AML-193 (cell line): ENCODE measurements at regions not wholly inside any gene's neighbourhood (a gene's known extent, or its start where the extent isn't known, plus 50 kb on each side); places are given as distances from the start of the nearest gene placed in this dataset.
A peak's percentile ranks its signal among the peaks of the same experiment; 100 is the strongest.
"Not testable (repeated sequence)": the region's sequence is repeated elsewhere in the genome, so short reads cannot be mapped to it uniquely, and the experiment has no call there.

Experiments
- DNase-seq, 2 experiments: peaks; one replicate each; lab custom pipeline; 2025; lab: John Stamatoyannopoulos, UW

DNA sequence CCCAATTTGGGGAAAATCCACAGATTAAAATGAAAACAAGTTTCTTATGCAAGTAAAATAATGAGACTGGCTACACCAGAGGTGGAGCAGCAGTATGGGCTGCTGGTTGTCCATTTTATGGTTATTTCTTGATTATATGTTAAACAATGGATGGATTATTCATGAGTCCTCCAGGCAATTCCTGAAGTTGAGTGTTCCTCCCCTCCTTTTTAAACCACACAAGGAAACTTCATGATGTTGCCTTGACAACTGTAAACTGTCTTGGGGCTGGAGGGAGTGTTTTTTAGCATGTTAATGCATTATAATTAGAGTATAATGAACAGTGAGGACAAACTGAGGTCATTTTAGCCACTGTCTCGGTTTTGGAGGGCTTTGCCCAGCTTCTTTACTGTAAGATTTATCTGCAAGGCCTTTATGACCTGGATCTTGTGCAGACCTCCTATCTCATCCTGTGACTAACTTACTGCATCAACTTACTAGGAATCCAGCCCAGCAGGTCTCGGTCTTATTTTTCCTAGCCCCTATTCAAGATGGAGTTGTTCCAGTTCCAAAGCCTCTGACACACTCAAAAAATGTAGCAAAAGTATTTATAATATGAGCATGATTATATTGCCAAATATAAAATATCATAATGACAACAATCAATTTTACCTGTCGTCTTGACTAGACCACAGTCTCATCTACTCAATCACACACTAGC is 534.0 kb downstream of the TMEM121 start:
- no peak for DNase-seq

DNA sequence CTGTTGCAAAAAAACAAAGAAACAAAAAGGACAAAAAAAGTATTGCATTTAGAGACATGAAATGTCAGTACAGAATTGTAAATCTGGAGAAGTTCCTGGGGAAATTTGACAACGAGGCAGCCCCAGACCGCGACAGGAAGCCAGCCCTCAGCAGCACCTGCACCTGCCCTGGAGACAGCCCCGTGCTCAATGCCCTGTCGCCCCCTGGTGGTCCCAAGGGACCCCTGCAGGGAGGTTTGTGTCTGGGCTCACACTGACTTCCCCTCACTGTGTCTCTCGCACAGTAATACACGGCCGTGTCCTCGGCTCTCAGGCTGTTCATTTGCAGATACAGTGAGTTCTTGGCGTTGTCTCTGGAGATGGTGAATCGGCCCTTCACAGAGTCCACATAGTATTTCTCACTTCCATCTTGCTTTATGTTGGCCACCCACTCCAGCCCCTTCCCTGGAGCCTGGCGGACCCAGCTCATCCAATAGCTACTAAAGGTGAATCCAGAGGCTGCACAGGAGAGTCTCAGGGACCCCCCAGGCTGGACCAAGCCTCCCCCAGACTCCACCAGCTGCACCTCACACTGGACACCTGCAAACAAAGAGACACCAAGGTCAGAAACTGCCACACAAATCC is 535.6 kb downstream of the TMEM121 start:
- not testable (repeated sequence) for DNase-seq

DNA sequence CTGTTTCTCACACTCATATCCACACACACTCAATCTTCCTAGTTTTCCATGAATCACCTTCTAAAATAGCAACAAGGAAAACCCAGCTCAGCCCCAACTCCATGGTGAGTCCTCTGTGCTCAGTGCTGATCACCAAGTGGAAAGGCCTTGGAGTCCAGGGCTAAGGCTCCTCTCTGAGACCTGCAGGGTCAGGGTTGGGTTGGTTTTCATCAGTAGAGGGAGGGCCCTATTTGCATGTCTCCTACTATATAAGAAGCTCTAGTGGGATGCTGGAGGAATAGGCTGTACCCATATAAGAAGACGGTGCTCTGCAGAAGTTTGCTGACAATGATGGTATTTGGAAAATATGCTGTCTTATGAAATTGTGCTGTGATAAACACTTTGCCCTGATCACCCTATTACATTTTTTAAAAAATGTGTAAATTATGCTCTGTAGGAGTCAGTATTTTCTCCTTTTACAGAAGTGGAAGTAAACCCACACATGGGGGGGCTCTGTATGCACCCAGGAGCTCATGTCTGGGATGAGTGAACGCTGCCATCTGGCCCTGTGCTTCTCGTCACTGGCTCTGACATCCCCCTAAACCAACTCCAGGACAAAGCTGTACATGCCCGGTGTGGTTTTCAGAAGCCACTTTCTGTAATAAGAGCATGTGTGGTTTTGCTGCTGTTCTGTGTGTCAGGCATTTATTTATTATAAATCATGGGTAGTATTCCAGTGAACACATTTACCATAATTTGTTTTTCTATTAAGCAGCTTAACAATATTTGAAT is 536.3 kb downstream of the TMEM121 start:
- no peak for DNase-seq

DNA sequence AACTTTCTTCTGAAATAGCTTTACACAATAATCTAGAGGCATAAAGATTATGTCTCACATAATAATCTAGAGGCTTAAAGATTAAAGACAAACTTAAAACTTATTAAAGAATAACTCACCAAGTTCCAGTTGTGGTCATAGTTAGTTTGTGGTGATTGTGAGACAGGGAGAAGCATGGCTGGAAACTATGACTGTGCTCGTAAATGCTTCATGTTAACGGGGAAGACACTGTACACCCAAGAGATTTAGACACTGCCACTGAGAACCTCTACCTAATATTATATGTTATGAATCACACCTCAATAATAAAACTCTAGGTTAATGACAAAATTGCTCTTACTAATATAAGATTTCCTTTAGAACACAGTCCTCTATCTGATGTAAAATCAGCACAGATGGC is 541.6 kb downstream of the TMEM121 start:
- DNase-seq, result no peak

DNA sequence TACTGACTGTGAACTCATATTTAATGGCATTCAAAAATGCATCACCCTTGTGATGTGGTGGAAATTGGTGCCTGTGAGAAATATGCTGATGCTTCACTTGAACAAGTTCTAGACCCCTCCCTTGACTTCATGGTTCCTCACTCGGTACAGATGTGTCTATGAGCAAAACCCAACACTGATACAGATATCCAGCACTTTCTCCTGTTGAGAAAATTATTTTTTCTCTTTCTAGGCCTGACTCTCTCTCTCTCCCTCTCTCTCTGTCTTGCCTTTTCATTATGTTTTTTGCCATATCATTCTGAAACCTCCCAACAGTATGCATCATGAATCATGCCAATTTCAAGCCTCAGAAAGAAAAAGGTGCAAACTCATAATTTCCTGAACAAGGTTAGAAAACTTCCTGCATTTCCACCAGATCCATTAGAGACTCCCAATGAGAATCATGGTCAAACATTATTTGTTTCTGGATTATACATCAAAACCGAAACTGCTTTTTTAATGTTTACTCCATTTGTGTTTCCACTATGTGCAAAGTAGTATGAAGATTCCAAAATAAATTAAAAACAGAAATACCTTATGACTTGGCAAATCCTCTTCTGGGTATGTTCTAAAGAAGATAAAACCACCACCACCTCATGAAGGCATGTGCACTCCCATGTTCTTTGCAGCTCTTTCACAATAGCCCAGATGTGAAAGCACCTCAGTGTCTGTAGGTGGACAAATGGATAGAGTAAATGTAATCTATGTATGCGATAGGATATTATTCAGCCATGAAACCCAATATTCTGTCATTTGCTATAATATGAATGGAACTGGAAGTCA is 543.6 kb downstream of the TMEM121 start:
- no peak for DNase-seq

DNA sequence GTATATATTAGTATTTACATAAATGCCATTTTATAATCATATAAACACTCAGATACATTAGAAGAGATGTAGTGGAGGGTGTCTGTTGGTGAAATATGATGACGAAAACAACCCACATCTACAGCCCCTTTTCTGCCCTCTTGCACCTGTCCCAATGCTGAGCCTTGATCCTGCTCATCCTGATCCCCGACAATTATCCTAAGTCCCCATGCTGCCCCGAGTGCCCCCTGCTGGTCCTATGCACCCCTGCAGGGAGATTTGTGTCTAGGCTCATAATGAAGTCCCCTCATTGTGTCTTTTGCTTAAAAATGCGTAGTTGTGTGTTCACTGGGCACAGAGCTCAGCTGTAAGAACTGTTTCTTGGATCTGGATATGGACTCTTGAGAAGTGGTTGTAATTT is 554.5 kb downstream of the TMEM121 start:
- DNase-seq, result no peak

DNA sequence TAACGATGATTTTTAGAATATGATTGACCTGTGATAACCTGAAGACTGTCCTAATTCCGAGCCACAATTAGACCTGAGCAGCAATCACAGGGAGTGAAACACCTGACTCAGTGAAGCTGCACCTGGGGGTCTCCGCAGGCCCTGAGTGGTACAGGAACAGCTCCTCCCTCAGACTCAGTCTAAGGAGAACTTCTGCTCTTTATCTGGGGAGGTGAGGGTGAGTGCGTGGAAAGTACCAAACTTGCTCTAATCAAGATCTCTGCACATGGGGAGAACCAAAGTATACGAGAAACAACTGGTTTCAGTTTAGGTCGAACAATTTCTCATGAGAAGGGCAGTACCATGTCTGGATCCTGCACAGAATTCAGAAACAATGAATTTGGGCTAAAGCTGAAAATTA is 555.3 kb downstream of the TMEM121 start:
- DNase-seq, result not testable (repeated sequence)

DNA sequence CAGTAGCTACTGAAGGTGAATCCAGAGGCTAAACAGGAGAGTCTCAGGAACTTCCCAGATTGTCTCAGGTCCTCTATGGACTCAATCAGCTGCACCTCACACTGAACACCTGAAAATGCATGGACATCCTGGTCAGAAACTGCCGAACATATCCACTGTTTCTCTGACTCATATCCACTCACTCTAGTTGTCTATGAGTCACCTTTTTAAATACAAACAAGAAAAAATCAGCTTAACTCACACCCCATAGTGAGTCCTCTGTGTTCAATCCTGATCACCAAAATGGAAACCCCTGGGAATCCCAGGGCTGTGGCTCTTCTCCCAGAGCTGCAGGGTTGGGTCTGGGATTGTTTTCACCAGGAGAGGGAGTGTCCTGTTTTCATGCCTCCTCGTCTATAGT is 556.7 kb downstream of the TMEM121 start:
- DNase-seq, result no peak

DNA sequence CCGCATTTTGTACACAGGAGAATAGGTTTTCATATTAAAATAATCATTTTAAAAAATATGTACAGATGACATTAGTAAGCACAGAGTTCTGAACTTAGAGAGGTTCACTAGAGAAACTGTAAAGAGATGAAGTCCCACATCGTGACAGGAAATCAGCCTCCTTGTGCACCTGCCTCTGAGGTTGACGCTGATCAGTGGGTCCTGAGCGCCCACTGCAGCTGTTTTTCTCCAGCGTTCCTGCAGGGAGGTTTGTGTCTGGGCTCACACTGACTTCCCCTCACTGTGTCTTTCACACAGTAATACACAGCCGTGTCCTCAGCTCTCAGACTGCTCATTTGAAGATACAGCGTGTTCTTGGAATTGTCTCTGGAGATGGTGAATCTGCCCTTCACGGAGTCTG is 561.5 kb downstream of the TMEM121 start:
- no peak for DNase-seq

DNA sequence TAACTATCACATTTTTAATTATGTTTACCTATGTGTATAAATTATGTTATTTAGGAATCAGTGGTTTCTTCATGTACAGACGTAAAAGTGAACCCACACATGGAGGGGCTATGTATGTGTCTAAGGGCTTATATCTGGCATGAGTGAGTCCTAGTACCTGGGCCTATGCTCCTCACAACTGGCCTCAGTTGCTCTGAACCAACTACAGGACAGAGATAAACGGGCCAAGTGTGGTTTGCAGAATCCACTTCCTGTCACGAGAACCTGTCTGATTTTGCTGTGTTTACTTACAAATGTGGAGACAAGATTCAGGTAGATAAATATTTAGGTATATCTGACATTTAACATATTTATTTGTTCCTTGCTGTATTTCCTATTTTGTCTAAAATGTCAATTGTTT is 562.5 kb downstream of the TMEM121 start:
- not testable (repeated sequence) for DNase-seq

DNA sequence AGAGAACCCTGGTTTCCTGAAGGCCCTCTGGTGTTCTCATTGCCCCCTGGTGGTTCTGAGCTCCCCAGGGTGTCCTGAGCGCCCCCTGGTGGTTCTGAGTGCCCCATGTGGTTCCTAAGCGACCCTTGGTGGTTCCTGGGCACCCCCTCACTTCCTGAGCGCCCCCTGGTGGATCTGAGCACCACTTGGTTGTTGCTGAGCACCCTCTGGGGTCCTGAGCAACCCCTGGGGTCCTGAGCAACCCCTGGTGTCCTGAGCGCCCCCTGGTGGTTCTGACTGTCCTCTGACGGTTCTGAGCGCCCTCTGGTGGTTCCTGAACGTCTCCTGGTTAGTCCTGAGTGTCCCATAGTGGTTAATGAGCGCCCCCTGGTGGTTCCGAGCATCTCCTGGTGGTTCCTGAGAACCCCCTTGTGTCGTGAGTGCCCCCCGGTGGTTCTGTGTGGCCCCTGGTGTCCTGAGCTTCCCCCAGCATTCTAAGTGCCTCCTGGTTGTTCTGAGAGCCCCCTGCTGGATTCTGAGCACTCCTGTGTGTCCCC is 568.3 kb downstream of the TMEM121 start:
- DNase-seq, result no peak

DNA sequence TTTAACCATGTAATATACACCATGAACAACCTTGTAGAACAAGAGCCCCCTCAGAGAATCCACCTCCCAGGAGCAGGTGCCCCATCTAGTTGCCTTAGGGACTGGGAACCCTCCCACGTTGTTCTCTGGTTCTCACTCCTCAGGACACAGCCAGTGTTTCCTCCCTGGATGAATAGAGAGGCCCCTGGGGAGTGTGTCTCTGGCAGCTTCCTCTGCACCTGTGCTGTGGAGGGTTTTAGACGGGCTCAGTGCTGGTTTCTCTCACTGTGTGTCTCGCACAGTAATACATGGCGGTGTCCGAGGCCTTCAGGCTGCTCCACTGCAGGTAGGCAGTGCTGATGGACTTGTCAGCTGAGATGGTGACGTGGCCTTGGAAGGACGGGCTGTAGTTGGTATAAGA is 581.3 kb downstream of the TMEM121 start:
- DNase-seq, result no peak

DNA sequence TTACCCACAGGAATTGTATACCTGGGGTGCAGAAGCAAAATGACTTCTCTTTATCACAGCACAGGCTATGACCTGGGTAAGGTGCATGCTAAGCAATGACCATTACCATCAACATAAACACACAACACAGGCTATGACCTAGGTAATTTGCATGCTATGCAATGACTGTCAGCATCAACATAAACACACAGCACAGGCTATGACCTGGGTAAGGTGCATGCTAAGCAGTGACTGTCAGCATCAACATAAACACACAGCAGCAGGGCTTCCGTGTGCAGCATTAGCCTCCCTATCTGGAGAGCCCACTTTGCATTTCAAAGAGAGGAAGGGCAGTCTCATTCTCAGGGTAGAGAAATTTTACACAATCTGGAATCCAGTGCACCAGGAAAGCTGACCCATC is 583.0 kb downstream of the TMEM121 start:
- DNase-seq, result no peak

DNA sequence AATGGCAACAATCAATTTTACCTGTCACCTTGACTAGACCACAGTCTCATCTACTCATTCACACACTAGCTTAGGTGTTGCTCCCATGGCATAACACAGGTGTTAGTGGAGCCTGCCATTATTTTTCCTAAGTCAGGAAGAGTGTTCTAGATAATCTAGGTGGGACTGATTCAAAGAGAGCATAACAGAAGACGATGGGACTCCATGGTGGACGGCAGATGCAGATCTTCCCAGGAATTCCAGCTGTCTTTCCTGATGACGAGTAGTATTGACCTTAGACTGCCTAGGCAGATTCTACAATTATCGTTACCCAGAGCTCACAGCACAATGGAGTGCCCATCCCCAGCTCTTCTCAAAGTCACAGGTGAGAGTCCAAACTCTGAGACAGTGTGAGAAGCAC is 589.0 kb downstream of the TMEM121 start:
- DNase-seq, result no peak

DNA sequence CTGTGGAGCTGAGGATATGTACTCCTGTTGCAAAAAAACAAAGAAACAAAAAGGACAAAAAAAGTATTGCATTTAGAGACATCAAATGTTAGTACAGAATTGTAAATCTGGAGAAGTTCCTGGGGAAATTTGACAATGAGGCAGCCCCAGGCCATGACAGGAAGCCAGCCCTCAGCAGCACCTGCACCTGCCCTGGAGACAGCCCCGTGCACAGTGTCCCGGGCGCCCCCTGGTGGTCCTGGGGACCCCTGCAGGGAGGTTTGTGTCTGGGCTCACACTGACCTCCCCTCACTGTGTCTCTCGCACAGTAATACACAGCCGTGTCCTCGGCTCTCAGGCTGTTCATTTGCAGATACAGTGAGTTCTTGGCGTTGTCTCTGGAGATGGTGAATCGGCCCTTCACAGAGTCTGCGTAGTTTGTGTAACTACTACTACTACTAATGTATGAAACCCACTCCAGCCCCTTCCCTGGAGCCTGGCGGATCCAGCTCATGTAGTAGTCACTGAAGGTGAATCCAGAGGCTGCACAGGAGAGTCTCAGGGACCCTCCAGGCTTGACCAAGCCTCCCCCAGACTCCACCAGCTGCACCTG is 590.1 kb downstream of the TMEM121 start:
- DNase-seq, result not testable (repeated sequence)

DNA sequence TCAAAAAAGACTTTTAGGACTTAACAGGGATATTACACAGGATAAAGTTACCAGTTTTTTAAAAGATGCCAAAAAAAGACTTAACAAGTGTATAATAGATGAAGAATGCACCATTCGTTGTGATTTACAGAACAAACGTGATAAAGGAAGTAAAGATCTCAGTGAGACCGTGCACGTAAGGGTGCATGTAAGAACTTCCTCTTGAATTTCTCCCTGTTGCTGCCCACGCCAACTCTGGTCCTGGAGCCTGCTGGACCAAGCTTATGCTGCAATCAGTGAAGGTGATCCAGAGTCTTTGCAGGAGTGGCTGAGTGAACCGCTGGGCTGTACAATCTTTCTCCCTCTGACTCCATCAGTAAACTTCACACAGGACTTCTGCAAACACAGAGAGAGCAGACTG is 593.7 kb downstream of the TMEM121 start:
- DNase-seq, result no peak

DNA sequence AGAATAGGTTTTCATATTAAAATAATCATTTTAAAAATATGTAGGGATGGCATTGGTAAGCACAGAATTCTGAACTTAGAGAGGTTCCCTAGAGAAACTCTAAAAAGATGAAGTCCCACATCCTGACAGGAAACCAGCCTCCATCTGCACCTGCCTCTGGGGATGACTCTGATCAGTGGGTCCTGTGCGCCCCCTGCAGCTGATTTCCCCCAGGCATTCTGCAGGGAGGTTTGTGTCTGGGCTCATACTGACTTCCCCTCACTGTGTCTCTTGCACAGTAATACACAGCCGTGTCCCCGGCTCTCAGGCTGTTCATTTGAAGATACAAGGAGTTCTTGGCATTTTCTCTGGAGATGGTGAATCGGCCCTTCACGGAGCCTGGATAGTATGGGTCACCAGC is 602.9 kb downstream of the TMEM121 start:
- DNase-seq, result peak in 1 of 2 experiments; percentile 11

DNA sequence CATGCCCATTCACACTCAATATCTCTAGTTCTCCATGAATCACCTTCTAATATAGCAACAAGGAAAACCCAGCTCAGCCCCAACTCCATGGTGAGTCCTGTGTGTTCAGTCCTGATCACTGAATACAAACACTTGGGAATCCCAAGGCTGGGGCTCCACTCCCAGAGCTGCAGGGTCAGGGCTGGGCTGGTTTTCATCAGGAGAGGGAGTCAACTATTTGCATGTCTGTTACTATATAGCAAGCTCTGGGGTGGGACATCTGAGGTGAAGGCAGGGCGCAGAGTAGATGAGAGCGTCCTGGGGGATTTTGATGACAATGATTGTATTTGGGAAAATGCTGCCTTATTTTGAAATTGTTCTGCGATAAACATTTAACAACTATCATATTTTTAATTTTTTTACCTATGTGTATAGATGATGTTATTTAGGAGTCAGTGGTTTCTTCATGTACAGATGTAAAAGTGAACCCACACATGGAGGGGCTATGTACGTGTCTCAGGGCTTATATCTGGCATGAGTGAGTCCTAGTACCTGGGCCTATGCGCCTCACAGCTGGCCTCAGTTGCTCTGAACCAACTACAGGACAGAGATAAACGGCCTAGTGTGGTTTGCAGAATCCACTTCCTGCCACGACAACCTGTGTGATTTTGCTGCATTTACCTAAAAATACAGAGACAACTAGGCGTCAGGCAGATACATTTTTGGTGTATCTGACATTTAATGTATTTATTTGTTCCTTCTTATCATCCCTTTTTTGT is 603.7 kb downstream of the TMEM121 start:
- not testable (repeated sequence) for DNase-seq

DNA sequence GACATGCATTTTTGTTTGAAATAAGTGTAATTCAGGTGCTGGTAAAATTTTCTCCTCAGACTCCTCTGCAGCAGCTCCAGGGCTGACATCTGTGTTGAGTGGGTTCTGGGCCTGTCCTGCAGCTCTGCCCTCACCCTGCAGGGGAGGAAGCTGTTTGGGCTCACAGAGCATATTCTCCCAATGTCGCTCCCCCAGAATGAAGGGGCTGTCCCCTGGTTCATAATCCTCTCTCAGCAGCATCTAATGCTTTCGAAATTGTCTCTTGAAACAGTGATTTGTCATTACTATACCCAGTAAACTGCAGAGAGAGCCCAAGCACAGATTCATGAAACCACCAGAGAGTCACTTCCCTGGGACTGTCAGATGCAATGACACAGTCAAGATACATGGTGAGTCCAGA is 606.7 kb downstream of the TMEM121 start:
- not testable (repeated sequence) for DNase-seq

DNA sequence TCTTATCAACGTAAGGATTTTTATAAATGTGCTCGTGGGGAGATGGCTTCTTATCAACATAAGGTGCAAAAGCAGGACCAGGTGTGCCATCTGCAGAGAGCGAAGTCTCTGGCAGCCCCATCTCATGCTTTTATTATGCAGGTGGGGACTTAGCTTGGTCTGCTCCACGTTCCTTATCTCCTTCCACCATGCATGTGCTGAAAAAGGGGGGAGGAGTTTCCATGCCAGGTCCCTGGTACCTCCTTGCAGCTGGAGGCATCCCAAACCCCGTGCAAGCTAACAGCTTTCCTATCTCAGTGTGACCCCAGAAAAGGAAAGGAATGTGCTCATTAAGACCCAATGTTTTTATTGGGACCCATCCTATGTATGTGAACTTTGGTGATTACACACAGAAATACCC is 608.5 kb downstream of the TMEM121 start:
- no peak for DNase-seq
